ENCODE measurements at regions not wholly inside any gene's neighbourhood (a gene's known extent, or its start where the extent isn't known, plus 50 kb on each side); places are given as distances from the start of the nearest gene placed in this dataset.
"Not testable (repeated sequence)": the region's sequence is repeated elsewhere in the genome, so short reads cannot be mapped to it uniquely, and the experiment has no call there.

DNA sequence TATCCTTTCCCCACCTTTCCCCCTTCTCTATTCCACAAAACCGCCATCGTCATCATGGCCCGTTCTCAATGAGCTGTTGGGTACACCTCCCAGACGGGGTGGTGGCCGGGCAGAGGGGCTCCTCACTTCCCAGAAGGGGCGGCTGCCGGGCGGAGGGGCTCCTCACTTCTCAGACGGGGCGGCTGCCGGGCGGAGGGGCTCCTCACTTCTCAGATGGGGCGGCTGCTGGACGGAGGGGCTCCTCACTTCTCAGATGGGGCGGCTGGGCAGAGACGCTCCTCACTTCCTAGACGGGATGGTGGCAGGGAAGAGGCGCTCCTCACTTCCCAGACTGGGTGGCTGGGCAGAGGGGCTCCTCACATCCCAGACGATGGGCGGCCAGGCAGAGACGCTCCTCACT, 135.3 kb upstream of the GALNT2 start:
- DNase-seq = not testable (repeated sequence)

DNA sequence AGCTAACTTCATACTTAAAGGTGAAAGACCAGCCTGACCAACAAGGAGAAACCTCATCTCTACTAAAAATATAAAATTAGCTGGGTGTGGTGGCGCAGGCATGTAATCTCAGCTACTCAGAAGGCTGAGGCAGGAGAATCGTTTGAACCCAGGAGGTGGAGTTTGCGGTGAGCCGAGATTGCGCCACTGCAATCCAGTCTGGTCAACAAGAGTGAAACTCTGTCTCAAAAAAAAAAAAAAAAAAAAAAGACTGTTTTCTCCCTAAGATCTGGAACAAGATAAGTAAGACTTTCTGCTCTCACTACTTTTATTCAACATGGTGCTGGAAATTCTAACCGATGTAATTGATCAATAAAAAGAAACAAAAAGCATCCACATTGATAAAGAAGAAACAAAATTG, 131.9 kb upstream of the GALNT2 start:
- DNase-seq = not testable (repeated sequence)

DNA sequence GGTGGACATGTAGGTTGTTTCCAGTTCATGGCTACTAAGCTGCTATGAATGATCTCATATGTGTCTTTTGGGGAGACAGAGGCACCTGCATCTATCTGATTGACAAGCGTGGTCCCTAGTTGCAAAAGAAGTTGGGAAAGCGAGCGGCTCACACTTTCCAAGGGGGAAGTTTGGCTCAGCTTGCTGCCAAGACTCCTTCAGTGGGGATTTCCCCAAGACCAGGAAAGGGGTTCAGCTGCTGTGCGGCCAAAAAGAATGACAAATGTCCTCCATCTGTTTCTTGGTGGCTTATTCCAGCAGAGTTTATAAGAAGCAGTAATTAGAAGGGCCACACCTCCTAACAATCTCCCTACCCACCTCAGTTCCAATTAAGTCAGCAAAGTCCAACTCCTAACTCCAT, 128.5 kb upstream of the GALNT2 start:
- no peak for DNase-seq

DNA sequence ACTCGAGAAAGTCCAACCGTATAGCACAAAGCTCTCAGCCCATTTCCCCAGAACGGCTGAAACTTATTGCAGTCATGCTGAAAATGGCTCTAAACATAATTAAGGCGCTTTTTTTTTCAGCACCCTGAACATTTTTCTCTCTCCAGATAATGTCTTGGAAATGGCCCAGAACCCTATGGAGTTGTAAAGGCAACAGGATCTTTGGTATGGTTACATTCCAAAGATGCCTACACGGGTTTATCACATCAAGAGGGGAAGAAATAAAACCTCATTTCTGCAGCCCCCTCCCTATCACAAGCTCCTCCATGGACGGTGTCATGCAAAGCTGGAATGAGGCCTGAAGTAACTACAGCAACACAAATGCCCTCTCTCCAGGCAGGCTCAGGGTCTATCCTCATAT, 126.4 kb upstream of the GALNT2 start:
- DNase-seq = no peak

DNA sequence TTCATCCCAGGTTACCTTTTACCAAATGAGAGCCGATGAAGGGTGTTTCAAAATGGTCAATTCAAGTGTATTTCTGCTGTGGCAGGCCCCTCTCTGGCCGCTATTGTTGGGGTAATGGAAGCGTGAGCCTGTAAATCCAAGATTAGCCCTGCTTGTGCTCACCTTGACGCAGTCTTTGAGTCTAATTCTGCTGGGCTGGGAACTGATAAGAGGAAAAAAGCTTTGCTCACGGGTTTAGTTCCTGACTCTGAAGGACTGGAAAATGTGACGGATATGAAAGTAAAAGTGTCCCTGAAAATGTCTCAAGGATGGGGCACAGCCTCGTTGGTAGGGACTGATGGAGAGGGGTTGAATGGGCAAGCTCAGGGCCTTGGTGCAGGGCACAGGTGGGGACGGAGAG, 125.9 kb upstream of the GALNT2 start:
- DNase-seq = no peak

DNA sequence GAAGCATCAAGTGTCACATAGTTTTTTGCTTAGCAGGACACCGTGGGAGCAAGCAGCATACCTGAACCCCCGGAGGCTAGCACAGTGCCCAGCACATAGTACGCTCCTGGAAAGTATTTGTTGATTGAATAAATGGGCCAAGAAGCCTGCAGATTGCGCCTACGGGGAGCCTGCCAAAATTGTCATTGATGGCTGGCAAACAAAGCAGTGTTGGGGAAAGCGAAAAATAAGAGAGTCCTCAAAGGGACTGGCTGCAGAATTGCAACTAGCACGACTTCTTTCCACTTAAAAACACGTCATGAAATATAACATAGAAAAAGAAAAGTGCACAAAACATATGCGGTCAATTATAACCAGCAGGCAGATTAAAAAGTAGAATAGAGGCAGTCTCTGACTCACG, 125.2 kb upstream of the GALNT2 start:
- no peak for DNase-seq

DNA sequence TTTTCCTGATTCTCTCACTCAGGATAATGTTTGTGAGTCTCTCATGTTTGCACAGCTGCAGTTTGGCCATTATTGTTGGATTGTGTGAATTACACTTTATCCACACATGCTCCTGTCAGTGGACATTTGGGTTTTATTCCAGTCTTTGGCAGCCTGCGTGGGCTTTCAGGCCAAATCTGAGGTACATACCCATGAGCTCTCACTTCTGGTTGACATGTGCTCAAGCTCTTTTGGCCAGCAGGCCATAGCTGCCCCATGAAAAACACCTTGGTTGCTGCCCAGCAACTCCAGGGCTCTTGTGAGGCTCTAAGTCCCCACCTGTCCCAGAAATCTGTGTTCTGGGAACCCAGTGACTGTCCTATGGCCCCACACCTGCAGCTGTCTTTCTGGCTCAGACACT, 124.5 kb upstream of the GALNT2 start:
- DNase-seq = peak in 1 of 2 experiments; percentile 52

DNA sequence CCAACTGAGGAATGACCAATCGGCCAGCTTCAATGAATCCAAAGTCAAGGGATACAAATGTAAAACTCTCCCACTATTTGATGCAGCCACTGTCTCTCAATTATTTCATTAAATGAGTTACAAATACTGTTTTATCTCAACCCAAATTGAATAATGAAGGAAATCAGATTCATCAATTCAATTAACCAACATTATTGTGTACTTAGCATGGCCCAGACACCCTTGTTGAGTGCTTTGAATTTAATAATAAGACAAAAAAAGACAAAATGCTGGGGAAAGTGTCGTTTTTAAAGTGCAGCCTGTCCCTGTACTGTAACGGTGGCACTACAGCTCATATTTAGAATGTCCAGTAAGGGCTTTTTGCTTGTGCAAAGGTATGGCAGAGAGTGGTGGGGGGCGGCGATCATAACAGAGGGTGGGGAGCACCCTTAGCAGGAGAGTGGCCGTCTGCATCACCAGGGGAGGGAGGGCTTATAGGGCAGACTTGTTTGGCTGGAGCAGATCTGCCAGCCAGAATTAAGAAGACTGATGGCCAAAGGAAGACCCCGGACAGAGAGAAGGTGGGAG, 123.8 kb upstream of the GALNT2 start:
- DNase-seq = no peak

DNA sequence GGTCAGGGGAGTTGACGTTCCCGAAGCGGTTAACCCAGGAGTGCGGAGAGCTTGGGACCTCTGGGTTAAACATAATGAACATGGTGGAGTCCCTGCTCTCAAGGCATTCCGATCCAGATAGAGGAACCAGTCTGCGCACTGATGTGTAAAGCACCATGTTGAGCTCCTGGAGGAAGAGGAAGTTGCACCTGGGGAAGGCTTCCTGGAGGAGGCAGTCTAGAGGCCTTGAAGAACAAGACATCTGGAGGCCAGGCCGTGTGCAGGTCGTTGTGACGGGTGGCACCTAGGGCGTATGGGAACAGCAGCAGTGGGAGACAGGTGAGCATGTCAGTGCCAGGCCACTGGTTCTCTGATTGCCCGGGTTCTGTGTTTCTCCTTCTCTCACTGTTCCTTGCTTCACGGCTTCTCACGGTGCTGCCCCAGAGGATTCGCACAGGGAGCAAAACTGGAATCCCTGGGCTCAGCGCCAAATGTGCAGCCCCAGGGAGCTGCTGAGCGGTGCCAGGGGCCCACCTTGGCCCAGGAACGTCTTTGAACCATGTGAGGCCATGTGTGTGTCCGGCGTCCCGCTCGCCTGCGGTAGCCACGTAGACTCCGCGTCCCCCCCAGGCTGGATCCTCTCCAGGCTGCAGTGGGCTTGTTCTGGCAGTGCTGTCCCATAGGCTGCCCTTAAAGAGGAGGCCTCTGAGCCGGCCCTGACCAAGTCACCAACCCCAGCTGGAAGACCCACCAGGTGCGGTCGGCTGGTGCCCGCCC, 122.9 kb upstream of the GALNT2 start:
- no peak for DNase-seq

DNA sequence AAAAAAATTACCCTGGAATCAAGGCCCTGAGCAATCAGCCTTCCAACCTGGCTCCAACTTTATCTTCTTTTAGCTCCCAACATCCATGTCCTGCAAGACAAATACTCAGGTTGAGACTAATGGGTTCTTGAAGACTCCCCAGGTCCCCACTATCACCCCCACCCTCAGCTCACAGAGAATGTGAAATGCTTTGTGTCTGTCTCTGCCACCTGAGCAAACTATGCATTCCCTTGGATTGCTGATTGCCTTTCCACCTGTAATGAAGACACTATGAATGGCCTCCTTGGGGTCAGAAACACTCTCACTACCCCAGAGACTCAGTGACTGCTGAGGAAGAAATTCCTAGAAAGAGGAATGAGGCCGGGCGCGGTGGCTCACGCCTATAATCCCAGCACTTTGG, 121.2 kb upstream of the GALNT2 start:
- no peak for DNase-seq

DNA sequence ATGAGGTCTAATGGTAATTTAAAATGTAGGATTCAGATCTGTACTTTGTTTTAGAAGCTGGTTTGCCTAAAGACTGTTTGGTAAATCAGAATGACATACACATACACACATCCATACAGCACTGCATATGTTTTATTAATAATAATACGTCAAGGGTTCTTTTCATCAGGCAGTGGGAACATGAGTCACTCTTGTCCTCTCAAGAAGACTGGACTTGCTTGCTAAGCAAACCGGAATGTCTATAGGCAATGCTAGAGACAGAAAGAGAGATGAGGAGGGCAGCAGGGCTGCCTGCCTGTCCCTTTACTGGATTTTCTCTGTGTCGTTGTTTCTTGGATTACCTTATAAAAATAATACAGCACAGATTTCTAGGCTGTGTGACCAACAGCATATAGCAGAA, 119.1 kb upstream of the GALNT2 start:
- no peak for DNase-seq

DNA sequence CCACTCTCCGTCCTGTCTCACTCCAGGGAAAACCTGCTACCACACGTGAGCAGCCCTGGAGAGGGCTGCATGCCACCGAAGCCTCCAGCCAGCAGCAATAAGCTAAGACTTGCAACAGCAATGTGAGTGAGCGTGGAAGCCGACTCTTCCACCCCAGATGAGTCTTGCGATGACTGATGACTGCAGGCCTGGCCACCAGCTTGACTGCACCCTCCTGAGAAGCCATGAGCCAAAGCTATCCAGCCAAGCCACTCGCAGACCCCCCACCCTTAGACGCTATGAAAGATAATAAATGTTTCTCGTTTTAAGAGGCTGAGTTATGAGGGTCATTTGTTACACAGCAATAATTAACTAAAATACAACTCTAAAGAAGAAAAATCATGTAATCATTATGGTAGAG, 118.6 kb upstream of the GALNT2 start:
- no peak for DNase-seq

DNA sequence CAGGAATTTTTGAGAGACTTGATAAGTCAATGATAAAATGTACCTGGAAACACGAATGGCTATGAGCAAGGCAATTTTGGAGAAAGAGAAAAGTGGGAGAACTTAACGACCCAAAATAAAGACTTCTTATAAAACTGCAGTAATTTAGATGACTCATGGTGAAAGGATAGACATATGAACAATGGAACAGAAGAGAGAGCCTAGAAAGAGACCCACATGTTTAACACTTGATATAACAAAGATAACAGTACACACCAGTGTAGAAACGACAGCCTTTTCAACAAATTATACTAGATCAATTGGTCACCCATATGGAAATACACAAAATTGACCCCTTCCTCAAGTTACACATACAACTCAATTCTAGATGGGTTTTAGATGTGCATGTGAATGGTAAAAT, 117.5 kb upstream of the GALNT2 start:
- DNase-seq = no peak

DNA sequence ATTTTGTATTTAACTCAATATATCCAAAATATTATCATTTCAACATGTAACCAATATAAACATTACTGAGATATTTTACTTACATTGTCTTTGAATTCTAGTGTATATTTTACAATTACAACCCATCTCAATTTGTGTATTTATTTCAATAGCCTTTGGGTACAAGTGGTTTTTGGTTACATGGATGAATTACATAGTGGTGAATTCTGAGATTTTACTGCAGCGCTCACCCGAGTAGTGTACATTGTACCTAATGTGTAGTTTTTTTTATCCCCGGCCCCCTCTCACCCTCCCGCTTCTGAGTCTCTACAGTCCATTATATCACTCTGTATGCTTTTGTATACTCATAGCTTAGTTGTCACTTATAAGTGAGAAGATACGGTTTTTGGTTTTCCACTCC, 117.0 kb upstream of the GALNT2 start:
- no peak for DNase-seq

DNA sequence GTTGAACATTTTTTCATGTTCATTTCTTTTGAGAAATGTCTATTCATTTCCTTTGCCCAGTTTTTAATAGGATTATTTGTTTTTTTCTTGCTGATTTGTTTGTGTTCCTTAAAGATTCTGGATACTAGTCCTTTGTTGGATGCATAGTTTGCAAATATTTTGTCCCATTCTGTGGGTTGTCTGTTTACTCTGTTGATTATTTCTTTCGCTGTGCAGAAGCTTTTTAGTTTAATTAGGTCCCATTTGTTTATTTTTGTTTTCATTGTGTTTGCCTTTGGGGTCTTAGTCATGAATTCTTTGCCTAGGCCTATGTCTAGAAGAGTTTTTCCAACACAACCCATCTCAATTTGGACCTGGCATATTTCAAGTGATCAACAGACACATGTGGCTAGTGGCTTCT, 116.1 kb upstream of the GALNT2 start:
- no peak for DNase-seq

DNA sequence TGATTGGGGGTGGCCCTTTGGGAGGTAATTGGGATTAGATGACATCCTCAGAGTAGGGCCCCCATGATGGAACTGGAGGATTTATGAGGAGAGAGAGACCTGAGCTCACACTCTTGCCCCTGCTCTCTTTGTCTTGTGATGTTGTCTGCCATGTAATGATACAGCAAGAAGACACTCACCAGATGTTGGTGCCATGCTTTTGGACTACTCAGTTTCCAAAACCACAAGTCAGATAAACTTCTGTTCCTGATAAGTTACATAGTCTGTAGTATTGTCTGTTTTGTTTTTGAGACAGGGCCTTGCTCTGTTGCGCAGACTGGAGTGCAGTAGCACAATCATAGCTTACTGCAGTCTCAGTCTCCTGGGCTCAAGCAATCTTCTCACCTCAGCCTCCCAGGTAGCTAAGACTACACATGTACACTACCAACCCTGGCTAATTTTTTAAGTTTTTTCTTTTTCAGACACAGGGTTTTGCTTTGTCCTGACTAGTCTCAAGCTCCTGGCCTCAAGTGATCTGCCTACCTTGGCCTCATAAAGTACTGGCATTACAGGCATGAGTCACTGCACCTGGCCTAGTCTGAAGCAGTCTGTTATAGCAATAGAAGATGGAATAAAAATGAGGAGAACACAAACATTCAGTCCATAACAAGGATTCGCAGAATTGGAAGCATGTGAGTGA, 115.0 kb upstream of the GALNT2 start:
- no peak for DNase-seq

DNA sequence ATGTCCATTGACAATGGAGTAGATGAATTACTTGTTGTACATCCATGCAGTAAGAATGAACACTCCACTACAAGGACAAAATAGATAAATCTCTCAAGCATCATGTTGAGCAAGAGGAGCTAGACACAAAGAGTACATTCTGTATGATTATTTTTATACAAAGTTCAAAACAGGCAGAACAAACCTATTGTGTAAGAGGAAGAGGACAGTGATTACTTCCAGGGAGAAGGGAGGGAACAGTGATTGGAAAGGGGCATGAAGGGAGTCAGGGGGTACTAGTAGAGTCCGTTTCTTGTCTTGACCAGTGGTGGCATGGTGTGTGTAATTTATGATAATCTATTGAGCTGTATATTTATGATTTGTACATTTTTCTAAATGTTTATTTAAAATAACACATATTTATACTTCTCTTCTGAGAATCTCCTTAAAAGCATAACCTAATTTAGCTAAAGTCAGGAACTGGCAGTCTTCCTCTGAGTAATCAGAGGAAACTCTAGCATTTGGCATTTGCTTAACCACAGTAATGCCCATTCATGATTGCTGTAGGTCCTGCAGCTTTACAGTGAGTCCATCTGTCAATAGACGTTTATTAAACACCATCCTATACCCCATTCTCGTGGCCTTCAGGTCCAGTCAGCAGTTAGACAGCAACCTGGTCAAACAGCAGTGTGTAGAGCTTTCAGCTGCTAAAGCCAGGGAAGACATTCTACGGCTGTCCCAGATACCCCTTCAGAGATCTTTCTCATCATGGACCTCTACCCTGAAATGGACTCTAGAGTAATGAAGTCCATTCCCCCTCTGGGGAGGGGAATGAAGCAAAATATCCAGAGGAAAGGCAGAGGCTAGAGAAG, 114.1 kb upstream of the GALNT2 start:
- no peak for DNase-seq

DNA sequence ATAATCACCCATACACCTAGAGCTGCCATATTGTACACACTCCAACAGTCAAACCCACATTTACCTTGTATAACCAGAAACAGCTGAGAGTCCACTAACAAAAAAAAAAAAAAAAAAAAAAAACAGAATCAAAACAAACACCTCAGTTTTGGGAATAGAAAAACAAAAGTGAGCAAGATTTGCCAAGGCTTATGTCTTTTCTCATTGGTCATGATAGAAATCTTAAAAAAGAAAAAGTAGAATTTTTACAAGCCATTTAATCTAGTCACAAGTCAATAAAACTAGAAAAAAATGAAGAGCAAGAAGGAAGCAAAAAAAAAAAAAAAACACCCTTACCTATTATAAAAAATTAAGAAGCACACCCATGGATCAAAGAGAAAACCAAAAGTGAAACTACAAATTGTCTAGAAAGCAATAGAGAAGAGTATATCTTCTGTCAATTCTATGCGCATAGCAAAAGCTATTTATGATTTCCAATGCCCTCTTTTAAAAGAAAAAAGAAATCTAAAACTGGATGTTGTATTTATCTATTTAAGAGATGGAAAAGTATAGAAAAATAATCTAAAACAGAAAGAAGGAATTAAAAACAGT, 113.2 kb upstream of the GALNT2 start:
- DNase-seq = no peak

DNA sequence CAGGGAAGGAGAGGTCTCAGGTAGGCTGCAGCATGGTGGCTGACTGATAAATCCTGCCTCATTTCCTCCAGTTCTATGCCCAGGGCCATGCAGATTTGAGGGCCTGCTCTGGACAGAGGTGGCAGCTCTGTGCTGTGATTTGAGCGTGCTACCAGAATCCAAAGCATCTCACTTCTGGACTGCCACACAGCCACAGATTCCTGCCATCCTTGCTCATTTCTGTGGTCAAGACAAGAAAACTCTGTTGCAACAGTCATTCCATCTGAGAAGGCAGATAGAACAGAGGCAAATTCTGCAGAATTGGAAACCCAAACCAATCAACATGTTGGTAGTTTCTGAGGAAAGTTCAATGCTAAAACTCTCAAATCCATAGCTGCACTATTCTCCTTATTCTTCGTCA, 102.8 kb upstream of the GALNT2 start:
- DNase-seq = no peak

DNA sequence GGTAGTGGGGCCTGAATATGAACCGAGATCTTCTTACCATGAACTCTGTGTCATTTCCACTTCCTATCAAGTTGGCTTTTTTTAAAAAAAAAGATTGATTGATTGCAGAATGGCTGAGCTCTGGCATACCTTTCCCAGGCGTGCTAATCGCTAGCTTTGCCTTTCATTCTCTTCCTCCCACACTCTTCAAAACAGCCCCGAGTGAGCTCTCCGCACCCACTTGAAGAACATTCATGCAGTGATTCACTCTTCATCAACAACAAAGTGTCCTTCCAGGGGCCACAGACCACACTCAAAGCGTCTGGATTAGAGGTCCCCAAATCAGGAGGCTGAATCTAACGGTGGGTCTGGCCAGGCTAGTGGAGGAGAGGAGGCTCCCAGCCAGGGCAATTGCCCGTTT, 96.3 kb upstream of the GALNT2 start:
- DNase-seq = no peak

DNA sequence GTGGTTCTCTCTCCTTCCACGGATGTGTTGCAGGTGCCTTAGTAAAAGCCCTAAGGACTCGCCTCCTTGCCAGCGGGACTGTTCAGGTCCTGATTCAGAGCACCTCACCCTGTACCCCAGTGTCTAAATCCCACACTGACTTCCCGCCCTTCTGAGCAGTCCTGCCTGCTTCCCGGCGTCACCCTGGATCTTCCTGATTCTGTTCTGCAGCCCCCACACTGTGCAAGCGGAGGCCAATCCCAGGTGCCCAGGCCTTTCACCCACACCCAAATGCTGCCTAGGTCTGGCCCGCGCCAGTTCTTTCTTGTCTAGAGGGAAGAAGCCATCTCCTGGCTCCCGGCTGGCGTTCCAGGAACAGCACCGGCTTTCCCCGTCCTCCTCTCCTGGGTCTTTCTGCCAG, 95.9 kb upstream of the GALNT2 start:
- DNase-seq = no peak

DNA sequence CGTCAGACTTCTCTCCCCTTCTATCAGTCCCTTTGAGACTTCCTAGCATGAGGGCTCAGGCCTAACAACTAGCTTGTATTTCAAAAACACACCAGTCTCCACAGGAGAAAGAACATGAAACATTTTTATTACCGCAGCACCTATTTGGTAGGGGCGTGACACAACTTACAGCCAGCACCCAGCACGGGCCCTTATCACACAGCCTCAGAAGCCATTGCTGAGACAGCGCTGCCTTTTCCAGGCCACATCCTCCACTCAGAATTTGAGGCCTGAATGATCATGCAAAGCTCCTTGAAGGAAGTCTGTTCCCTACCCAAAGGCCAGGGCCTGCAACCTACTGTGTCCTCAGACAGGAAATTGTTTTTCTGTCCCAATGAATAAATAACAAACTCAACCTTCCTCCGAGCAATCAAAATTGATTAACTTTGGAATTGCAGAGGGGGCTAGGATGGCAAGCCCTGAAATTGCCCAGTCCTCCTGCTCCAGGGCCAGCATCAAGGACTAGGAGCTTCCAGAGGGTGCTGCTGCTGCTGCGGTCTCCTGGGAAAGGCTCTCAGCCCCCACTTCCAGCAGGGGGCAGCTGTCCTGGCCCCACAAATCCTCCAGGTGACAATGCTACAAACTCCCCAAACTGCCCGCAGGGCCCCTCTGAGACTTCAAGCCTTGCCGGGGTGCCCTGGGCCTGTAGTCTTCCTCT, 94.3 kb upstream of the GALNT2 start:
- DNase-seq = no peak

DNA sequence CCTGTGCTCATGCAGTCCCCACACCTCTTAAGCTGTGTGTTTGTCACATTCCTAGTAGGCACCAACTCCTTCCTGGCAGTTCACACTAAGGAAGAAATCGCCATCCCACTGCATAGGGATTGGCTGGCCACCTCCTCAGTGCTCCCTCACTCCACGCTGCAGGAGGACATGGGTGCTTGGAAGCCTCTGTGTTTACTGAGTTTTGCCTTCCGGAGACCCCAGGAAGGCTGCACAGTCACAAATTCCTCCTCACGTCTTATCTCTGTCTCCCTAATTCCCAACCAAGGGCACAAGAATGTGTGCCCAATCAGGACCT, 93.8 kb upstream of the GALNT2 start:
- DNase-seq = no peak

Data from SHP77 (cell line).